Brain microvascular endothelial cell (primary cell): ENCODE measurements at regions not wholly inside any gene's neighbourhood (a gene's known extent, or its start where the extent isn't known, plus 50 kb on each side); places are given as distances from the start of the nearest gene placed in this dataset.

Experiments used
- DNase-seq: peaks from one replicate; pipeline ENCODE4 v3.0.0-alpha.2; 2020
- H3K27ac ChIP-seq: fragments of 250-450 bp; sonication (Bioruptor Pico); 2 replicates; pipeline ENCODE4 v1.5.1; 2020; ENCODE audit warnings: mild to moderate bottlenecking, moderate library complexity
- H3K27me3 ChIP-seq: fragments of 250-450 bp; sonication (Bioruptor Pico); replicated peaks from 2 replicates; pipeline ENCODE4 v1.5.1; 2020; ENCODE audit warnings: mild to moderate bottlenecking
- H3K36me3 ChIP-seq: fragments of 250-450 bp; sonication (Bioruptor Pico); replicated peaks from 2 replicates; pipeline ENCODE4 v1.5.1; 2020; ENCODE audit warnings: mild to moderate bottlenecking
- H3K4me3 ChIP-seq: 2 replicates; pipeline ENCODE4 v1.5.1; 2011; ENCODE audit warnings: low read depth, mild to moderate bottlenecking, control low read depth, low read length, moderate library complexity
- in situ Hi-C: cut with HindIII; loops from 2 replicates; pipeline ENCODE4 v1.10.0; 2017; ENCODE audit warnings: low sequenced_read_pairs, low pct_ligation_motif_present
- TF ChIP-seq, protein P1 (sequence below): IDR thresholded peaks from 2 replicates; pipeline ENCODE4 v1.5.1; 2011; ENCODE audit warnings: low read depth, mild to moderate bottlenecking, moderate library complexity, low read length, control low read depth, inconsistent platforms; ENCODE audit errors: missing control alignments

GRCh38 chr10:21396889-21397288 lies 128.6 kb downstream of the SKIDA1 start:
- in situ Hi-C loops = no loop called here
- Histone ChIP-seq H3K36me3 (no peaks in the 10 kb centered on the region), H3K27me3 (no peaks in the 10 kb centered on the region), H3K4me3 (no peak overlapping the region), H3K27ac (no peak overlapping the region)
- no peak for DNase-seq
- TF ChIP-seq, protein P1, sequence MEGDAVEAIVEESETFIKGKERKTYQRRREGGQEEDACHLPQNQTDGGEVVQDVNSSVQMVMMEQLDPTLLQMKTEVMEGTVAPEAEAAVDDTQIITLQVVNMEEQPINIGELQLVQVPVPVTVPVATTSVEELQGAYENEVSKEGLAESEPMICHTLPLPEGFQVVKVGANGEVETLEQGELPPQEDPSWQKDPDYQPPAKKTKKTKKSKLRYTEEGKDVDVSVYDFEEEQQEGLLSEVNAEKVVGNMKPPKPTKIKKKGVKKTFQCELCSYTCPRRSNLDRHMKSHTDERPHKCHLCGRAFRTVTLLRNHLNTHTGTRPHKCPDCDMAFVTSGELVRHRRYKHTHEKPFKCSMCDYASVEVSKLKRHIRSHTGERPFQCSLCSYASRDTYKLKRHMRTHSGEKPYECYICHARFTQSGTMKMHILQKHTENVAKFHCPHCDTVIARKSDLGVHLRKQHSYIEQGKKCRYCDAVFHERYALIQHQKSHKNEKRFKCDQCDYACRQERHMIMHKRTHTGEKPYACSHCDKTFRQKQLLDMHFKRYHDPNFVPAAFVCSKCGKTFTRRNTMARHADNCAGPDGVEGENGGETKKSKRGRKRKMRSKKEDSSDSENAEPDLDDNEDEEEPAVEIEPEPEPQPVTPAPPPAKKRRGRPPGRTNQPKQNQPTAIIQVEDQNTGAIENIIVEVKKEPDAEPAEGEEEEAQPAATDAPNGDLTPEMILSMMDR = no peak

DNA sequence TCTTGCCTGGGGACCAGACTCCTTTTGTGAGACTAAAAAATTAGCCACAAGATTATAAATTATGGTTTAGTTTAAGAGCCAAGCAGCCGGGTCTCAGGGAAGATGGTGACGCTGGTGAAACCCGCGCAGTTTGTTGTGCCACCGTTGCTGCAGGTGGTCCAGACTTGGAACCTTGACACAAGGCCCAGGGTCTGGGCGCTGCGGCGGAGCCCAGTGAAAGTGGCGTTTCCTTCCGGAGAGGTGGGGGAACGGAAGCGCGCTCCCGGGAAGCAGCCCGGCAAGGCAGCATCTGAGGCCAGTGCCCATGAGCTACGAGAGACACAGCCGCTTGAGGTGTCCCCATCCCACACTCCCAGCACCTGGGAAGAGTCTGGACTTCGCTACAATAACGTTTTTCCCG lies 131.6 kb downstream of the SKIDA1 start:
- Histone ChIP-seq H3K27ac (no peak overlapping the region), H3K36me3 (no peaks in the 10 kb centered on the region), H3K27me3 (no peaks in the 10 kb centered on the region), H3K4me3 (no peak overlapping the region)
- DNase-seq = no peak
- TF ChIP-seq, protein P1 = no peak
- in situ Hi-C loops = no loop called here

- H3K36me3 ChIP-seq = no peaks in the 10 kb centered on the region
- no peak overlapping the region for H3K27ac ChIP-seq
- DNase-seq = no peak
- no peaks in the 10 kb centered on the region for H3K27me3 ChIP-seq
- TF ChIP-seq, protein P1 = no peak
- no peak overlapping the region for H3K4me3 ChIP-seq
- in situ Hi-C loops = no loop called here
Measured at GRCh38 chr10:21388589-21388988, 136.9 kb downstream of the SKIDA1 start.

DNA sequence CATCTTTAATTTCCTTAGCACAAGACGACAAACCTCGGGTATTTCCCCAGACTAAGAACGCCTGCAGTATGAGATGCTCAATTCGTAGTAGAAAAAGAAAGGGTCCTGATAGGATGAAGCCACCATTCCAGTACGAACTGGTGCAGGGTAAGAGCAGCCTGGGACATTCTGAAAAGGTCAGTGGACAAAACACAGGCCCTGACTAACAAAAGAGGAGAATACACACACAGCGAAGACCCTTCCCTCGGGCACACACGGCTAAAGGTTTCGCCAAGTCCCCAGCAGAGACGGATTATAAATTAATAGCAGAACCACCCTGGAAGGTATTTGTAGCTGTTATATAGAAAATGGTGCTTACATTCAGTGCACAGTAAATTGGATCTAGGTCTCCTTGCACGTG lies 137.6 kb downstream of the SKIDA1 start:
- Histone ChIP-seq H3K36me3 (no peaks in the 10 kb centered on the region), H3K27me3 (no peaks in the 10 kb centered on the region), H3K27ac (no peak overlapping the region), H3K4me3 (no peak overlapping the region)
- DNase-seq = no peak
- in situ Hi-C loops = no loop called here
- TF ChIP-seq, protein P1 = no peak

DNA sequence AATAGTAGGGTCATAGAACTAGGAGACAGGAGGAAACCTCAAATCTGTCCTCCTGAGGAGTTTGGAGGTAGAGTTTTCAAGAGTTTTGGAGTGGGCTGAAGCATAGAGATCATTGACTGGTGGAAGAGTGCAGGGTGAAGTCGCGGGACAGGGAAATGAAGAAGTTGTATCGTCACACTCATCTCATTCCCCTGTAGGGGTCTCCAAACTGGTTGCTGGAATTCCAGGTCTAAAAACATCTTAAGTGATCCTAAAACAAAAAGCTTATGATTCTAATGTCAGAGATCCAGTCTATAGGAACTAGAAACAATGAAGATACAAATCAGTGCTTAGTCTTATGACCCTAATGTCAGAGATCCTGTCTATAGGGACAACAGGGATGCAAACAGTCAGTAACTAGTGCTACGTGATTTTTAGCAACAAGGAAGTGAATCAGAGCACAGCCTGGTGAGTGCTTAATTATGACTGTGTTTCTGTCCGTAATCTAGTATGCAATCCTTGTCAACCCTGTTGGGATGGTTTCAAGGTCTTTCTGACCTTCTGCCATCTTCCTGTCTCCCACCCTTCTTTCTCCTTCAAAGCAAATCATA lies 139.4 kb downstream of the SKIDA1 start:
- in situ Hi-C loops = no loop called here
- DNase-seq = no peak

More for the DNA sequence above, 139.4 kb downstream of the SKIDA1 start:
- Histone ChIP-seq H3K27me3 (no peaks in the 10 kb centered on the region), H3K36me3 (no peaks in the 10 kb centered on the region), H3K4me3 (no peak overlapping the region), H3K27ac (no peak overlapping the region)
- TF ChIP-seq, protein P1 = peak; percentile 20
